ENCODE measurements at regions not wholly inside any gene's neighbourhood (a gene's known extent, or its start where the extent isn't known, plus 50 kb on each side); places are given as distances from the start of the nearest gene placed in this dataset.

DNA sequence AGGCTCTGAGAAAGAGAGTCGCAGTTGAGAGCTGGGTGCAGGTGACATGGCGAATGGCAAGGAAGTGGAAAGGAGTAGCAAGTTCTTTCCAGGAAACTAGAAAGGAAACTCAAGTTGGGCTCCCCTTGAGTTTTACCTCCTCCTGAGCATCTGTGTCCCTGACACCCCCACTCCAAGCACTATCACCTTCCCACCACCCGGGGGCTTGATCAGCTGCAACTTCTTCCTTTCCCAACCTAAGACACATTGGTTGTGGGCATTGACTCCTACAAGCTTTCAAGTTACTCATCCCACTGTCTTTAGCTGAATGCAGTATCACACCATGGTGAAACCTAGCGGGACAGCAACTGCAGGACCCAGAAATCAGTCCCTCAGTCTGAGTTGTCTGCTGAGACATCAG is 256.6 kb upstream of the NR2F2 start:
- no peak for DNase-seq

DNA sequence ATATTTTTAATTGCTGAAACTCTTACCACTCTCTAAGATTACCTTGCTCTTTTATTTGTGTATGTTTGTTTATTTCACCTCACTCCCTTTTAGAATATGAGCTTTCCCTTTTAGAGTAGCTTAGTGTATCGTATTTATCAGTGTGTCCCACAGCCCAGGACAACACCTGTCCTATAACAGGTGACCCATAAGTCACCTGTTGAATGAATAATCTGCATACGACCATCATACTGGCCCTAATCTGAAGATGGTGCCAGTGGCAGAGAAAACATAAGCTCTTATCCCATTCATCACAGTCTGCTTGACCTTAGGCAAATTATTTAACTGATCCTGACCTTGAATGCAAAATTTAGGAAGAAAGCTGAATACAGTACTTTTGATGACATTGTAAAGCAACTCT is 254.6 kb upstream of the NR2F2 start:
- DNase-seq: no peak

DNA sequence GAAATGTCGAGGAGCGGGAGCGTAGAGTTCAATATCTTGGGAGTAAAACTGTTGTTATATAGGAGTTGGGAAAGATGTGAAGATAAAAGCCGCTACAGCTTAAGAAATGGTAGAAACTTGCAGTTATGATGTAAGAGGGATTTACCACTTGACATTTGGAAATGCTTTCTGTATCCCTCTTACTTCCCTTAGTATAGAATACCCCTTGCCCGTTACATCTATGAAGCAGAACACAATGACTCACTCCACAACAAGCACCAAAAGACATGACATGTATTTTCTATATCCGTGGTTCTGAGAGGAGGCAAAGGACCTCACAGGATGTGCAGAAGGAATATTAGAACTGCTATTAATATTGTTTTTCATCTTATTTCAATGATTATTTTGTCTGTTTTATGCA is 254.2 kb upstream of the NR2F2 start:
- DNase-seq: no peak

DNA sequence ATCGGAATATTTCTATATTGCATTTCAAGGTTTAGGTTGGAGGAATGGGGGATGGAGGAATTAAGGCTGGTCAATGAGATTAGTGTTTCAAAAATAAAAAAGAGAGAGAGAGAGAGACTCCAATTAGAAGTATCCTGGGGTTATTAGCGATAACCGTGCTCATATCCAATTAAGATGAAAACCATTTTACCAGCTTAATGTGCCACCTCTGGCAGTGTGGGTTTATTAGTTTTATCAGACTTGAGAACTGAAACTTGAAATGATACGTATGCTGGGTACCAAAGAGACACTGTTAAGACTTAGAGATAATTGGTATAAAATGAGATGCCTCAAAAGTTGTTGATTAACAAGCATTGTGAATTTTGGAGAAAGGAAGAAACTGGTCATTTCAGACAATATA is 251.5 kb upstream of the NR2F2 start:
- no peak for DNase-seq

DNA sequence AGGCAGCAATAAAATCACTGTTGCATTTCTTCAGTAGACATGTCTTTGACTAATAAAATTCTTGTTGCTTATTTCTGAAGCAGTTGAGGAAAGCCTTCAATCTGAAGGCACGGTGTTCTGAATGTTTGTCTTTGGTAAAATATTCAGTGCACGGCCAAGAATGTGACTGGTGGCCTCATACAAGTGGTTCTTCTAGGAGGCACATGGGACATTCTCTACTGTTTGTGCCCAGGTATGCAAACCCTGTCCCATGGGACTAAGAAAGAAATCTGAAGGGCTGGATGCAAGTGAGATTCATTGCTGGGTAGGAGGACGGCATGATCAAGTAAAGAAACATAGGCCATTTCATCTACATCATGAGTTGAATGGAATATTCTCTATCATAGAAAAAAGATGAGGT is 250.6 kb upstream of the NR2F2 start:
- no peak for DNase-seq

DNA sequence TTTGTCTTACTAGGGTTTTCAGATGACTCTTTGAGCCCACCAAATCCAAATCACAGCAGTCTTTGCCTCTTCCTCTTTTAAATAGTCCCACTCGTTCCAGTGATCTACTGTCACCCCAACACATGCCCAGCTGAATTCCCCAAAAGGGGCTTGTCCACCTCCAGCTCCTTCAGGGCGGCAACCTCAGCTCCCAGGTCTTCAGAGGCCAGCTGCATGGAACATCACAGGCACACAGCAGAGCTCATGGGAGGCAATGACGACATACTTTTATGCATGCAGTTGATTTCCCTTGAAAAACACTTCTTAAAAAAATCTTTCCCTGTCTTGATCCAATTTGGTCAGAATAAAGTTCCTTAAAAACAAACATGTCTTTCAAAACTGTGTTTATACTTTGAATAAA is 244.3 kb upstream of the NR2F2 start:
- DNase-seq: no peak

DNA sequence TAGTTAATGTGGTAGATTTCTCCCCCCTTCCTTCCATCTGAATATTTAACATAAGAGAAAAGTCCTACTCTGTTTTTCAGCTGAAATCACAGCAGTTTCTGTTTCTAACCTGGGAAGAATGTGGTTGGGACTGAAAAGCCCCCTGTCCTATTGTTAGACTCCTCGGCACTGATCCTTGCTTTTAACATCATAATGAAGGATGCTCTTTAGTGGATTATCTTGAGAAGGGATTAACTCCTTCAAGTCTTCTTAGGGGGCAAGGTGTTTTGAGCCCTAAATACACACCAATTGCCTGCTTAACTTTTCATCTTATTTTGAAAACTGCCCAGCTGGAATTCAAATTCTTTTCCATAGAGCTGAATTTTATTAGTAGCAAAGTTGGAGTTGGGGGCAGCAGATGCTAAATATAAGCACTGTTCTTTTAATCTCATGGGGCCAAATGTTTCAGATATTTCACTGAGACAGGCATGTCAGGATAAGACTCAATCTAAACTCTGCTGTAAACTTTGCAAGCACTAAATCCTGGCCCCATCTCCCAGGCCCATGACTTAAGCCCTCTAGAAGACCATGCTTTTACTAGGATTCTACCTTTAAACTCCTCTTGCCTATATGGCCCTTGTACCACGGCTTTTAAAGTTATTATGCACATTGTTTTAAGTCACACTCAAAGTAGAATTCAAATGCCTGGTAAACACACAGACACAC is 243.2 kb upstream of the NR2F2 start:
- DNase-seq: peak in 1 of 3 donors; percentile 36

DNA sequence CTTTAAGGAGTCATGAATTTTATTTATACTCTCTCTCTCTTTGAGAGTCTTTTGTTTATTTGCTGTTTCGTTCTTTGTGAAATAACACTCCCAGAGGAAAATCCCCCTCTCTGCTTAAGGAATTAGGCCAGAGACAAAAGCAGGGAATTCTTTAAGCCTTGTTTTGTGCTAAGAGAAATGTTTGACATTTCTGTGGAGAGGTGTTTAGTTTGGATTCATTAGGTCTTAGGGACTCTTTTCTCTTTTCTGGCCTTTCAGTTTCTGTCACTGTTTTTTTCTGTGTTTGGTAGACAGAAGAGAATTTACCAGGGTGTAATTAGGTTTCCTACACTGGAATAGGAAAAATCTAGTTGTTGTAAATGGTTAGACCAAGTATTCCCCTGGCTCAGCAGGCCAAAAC is 241.8 kb upstream of the NR2F2 start:
- DNase-seq: peak in 1 of 3 donors; percentile 13

DNA sequence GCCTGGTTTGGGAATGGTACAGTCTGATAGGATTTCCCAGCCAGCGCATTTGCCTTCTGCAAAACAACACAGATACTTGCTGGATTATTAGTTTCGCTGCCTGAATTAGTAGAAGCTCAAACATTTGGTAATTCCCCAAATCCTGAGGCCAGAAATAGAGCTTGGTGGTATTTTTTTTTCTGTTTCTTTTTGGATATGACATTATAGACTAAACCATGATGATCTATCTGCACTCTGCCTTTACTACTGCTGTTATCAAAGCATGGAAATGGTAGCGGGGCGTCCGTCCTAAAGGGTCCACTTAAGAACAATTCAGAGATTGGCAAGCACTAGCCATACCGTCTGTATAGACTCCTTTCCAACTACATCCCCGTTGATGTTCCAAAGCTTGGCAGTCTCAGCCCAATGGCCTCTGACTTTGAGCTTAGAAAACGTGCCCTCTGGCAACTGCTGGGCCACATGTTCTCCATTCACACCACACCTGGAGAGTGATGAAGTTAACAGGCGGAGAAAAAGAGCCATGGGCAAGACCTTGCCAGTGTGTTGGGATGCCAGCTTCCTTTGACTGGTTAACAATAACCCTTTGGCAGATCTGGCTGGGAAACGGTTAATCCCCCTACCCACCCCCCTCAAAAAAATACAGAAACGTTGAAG is 241.0 kb upstream of the NR2F2 start:
- no peak for DNase-seq

DNA sequence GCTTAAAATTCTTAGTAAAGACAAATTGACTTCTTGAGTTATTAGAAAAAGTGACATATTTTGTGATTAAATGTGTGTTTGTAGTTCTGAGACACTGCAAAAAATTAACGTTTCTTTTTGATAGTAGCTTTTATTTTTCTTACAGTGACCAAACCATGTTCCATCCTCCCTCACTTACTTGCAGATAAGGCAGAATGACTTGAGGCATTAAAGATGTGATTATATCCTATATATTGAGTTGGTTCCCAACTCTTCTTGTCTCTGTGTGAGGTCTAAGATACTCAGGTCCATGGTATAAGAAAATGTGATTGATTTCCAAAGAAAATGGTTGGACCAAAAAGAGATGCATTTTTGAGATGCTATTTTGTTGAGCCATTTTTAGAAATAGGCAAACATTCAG is 238.3 kb upstream of the NR2F2 start:
- no peak for DNase-seq

DNA sequence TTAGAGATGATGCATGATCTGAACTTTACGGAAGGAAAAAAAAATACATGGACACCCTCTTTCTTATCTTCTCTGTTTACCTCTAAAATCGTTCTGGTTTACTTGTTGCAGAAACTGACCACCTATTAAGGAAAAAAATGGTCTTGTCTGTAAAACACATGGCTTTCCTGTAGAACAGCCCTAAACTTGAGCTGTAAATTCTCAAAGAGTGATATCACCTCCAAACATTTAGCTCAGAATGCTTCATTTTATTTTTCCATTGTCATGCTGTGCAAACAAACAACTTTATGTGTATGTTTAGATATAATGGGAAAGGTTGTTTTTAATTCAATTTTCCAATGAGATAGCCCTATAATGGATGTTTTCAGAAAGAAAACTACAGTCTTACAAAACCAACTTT is 237.4 kb upstream of the NR2F2 start:
- DNase-seq: no peak

DNA sequence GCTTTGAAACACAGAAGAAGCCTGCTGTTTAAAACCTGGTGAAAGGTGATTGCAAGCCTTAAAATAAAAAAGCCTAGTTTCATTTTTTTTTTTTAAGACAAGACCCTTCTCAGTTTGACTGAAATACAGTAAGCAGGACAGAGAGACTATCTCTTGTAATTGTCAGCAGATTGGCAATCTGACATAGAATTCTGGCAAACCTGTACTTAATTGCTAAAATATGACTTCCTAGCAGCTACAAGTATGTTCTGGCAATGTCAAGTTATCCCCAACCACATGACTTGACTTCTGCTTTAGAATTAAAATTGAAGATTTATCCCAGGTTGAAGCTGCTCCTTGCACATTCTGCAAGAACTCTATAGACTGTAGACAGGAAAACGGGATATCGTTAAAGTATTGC is 232.8 kb upstream of the NR2F2 start:
- peak in 2 of 3 donors; percentile 40 to 45 for DNase-seq

DNA sequence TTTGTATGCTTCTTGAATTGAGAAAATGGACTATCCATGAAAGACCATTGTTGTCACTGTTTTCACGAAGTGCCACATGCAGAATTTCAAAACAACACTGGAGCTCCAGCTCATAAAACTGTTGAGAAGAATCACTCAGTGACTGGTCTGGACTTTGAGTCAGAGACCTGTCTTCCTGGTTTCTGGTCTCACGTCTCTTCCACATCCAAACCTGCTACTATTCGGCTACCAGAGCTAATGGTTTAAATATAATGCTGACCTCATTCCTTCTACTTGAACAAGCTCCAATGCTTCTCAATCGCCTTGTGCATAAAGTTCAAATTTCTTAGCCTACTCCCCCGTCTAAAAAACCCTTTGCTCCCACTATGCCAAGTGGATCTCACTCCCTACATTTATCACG is 227.9 kb upstream of the NR2F2 start:
- DNase-seq: no peak

DNA sequence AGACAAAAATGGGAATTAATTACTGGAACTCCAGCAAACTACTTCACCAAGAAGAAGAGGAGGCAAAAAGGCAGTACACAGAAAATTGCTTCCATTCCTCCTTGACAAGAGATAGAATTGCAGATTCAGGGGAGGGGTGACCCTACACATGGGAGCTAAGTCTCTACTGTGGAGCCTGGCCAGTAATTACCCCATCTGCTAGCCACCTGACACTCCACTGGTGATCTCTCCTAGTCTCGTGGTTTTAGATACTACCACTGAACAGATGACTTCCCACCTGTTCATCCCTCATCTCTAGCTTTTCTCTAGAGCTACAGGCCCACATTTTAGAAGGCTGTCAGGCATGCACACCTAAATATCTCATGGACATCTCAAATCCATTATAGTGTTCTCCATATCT is 224.3 kb upstream of the NR2F2 start:
- no peak for DNase-seq

DNA sequence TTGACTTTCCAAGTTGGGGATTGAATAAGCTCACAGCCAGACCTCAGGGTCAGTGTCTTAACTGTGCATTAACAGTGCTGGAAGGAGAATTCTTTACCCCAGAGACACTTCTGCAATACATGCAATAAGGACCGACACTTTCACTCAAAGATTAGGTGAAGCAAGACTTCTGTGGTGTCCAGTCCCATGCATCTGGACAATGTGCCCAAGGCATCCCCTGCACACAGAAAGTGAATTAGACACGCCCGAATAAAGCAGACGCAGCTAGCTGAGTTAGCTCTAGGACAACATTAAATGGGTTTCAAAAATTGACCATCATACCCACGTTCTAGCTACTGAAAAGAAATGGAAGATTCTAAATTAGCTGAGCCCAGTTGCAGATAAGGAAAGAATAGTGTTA is 223.9 kb upstream of the NR2F2 start:
- no peak for DNase-seq

DNA sequence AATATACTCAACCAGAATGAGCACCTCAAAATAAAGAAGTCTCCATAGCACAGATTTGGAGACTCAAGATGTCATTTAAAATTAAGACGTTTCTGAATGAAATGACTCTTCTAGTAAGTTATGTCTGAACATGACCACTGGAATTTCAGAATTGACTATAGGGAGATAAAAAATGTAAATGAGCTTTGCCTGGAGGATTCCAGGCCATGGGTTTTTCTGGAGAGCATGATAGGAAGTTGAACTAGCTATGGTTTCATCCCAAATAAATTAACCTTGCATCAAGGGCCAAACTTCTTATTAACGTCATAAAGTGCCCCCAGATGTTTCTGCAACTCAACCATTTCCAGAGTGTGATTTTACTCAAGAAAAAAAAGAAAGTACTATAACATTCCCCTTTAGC is 222.6 kb upstream of the NR2F2 start:
- peak in 2 of 3 donors; percentile 25 to 41 for DNase-seq

DNA sequence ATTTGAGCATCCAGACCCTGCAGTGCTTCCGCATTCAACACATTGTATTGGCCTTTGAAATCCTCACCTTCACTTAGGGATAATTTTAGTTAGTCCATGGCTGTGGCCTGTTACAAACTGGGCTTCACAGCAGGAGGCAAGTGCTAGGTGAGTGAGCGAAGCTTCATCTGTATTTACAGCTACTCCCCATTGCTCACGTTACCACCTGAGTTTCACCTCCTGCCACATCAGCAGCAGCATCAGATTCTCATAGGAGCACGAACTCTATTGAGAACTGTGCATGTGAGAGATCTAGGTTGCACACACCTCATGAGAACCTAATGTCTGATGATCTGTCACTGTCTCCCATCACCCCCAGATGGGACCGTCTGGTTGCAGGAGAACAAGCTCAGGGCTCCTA is 222.1 kb upstream of the NR2F2 start:
- no peak for DNase-seq

DNA sequence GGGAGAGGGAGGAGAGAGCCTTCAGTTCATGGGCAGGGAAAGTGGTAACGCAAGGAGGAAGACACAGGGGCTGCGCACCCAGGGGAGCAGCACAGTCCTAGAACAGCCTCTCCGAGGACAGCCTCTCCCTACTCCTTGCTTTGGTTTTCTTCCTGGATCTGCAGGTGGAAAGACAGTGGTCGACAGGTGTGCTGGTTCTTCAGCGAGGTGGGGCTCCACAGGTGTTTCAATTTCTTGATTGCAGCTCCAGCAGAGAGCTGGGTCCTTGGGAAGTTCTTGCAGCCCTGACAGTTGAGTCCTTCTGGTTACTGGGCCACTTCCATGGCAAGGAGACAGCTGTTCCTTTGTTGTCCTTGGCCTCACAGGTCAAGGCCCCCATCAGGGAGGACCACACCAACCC is 220.7 kb upstream of the NR2F2 start:
- no peak for DNase-seq

DNA sequence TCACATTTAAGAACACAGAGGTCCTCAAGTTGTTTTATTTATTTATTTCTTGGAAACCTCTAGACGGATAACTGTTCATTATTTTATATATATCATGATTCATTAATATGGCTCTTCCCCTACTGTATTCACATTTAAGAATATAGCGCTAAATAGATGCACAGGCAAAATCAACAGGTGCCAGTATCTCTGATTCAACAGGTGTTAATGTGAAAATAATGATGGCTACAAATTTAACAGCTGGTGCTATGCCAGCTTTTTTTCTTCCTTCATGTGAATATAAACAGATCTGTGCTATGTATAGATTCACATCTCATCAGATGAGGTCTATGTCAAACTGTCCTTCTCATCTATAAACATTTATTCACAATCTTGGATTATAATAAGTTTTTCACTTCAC is 218.5 kb upstream of the NR2F2 start:
- DNase-seq: no peak

DNA sequence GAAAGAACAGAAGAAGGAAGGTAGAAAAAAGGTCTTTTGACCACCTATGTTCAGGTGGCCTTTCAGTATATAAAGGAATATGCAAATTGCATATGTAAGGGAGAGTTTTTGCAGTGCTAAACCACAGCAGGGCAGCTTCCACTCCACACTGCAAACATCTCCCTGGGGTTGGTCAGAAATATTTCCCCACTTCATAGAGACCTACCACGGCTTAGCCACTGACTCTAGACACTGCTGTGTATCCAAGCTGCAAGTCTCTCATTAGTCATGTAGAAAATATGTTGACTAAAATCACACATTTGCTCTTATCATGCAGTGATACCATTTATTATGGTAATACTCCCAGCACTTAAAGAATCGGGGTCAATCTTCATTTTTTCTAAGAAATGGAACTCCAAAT is 214.9 kb upstream of the NR2F2 start:
- peak in 1 of 3 donors; percentile 20 for DNase-seq

DNA sequence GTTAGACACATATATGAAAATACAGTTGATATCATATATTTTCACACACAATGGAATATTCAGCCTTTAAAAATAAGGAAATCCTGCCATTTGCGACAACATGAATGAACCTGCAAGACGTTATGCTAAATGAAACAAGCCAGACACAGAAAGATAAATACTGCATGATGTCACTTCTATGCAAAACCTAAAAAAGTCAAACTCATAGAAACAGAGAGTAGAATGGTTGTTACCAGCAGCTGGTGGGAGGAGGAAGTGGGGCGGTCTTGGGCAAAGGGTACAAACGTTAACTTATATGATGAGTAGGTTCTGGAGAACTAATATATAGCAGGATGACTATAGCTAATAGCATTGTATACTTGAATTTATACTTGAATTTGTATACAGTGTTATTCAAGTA is 213.2 kb upstream of the NR2F2 start:
- no peak for DNase-seq

DNA sequence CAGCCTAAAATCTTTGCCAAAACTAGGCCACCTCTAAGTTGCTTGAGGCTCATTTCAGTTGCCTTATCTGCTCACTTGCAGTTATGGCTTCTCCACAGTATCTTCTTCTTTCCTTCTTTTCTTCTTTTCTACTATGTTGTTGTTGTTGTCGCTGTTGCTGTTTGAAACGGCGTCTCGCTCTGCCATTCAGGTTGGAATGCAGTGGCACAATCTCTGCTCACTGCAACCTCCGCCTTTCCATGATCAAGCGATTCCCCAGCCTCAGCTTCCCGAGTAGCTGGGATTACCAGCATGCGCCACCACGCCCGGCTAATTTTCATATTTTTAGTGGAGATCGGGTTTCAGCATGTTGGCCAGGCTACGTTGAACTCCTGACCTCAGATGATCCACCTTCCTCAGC is 210.8 kb upstream of the NR2F2 start:
- peak in 1 of 3 donors; percentile 16 for DNase-seq

DNA sequence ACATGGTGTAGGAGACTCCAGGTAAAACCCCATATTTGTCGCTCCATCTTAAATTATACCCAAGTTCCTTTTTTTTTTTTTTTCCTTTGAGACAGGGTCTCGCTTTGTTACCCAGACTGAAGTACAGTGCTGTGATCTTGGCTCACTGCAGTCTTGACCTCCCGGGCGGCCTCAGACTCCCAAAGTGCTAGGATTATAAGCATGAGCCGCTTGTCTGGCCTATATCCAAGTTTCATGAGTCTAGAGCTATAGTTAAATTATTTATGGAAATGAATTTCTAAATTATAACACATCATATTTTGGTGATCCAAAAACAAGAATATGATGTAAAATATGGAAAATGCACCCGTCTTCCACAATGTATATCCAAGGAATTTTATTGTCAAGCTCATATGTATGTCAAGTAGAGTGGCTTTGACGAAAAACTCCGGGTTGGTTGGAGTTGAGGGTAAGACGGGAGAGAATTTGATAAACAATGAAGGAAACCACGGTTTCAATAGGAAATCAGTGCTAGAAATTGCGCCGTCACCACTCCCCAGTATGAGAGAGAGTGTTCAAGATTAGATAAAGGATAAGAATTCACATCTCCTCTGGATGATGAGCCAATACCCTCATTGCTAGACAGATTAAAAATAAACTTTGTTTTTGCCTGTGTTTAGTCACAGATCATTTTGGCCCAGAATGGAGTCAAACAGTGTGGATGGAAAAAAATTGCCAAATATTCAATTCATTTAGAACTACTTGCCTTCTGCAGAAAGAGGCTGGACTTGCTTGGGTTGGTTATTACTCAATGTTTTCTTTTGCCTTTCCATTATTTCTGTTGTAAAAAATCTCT is 209.2 kb upstream of the NR2F2 start:
- no peak for DNase-seq

Data from muscle of back (tissue), 3 donors.